GM19324 (cell line): ENCODE measurements at regions not wholly inside any gene's neighbourhood (a gene's known extent, or its start where the extent isn't known, plus 50 kb on each side); places are given as distances from the start of the nearest gene placed in this dataset.

ENCODE experiments used
- ATAC-seq: cut with Tn5 transposase; IDR thresholded peaks from one replicate; pipeline ENCODE4 v1.9.1; 2021; ENCODE audit warnings: mild to moderate bottlenecking, moderate library complexity; ENCODE audit not compliant: unreplicated experiment, low FRiP score

DNA sequence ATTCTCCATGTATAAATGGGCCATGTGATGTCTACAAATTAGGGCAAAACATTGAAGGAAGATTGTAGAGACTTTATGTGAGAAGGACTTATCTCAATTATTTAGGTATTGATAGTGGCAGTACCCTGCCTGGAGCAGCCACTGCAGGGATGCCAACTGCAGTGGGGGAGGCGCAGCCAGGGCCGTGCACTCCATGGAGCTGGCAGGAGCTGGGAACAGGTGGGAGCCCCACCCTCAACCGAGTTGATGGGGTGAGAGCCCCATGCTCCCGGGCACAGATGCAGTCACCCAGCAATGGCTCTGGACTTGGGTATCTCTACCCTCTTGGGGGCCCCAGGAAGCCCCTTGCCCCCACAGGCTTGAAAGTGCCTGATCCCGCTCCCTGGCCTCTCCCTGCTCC lies 564.3 kb downstream of the SLC4A3 start:
- no peak for ATAC-seq

GRCh38 chr2:220192994-220193753 lies 565.7 kb downstream of the SLC4A3 start:
- no peak for ATAC-seq

DNA sequence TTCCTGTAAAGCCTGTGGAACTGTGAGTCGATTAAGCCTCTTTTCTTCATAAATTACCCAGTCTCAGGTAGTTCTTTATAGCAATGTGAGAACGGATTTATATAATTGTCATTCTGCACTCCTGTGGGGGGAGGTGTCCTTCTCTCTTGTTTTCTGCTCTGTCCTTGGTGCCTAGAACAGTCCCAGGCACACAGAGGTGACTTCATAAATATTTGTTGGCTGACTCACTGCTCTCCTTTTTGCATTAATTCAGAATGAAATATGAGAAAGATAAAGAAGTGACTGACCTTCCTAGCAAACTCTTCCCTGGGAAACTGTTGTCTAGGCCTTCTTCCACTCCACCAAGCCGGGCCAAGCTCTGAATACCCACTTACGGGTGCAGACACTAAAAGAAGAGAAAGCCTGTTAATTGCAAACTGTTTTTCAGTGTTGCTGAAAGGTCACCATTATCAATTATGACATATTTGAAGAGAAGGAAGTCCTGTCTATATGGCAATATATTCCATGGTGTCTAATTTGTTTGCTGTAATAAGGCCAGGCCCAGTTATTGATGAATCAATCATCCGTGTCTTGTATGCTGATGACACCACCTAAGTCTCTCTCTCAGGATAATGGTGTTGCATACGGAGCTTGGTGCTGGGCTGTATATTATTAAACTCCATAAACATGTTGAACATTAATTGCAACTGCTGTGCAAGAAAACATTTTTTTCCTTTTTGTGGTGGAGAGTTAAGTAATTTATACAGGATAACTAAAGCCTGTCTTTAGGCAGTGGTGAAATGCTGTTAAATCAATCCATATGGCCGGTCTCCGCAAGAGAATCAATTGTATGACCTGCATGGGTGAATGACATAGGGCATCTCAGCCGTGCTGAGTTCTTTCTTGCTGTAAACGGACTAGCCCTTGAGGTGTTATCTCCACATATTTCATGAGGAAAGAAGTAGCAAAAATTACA lies 567.5 kb downstream of the SLC4A3 start:
- ATAC-seq: no peak

GRCh38 chr2:220198896-220199295 lies 571.5 kb downstream of the SLC4A3 start:
- no peak for ATAC-seq

- ATAC-seq: no peak
These were observed 574.6 kb downstream of the SLC4A3 start for GRCh38 chr2:220202066-220202465.

DNA sequence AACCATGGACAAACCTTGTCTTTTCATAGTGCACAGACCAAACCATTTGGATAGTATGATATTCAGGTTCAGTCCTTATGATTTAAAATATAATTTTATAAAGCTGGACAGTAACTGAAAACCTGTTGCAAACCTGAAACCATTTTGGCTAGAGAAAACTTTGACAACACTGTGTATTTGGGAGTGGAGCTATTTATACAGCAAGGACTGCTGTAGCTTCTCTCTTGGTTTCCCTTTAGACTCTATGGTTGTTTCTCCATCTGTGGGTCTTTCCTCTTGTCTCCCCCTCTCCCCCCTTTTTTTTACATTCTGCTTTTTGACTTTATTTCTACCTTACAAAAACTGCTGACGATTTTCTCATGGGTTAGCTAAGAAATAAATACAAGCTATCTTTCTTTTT lies 581.7 kb downstream of the SLC4A3 start:
- ATAC-seq: no peak

DNA sequence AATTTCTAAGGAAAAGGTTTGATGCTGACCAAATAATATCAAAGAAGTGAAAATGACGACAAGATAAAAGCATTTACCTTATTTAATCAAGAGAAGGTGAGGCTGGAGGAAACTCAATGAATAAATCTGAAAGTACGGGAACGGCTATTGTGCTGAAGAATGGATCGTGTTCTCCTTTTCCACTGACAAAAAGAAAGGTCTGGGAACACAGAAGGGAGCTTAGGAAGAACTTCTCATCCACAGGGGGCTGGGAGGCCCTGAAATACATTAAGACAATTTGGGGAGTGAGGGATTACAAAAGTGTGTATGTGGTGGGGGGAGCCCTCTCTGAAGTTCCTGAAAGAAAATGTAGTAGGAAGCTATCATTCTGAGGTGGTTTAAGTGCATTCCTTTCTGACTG lies 582.3 kb downstream of the SLC4A3 start:
- ATAC-seq: no peak

GRCh38 chr2:220212296-220213080 lies 585.1 kb downstream of the SLC4A3 start:
- ATAC-seq: no peak

- ATAC-seq: no peak
These were observed 588.4 kb downstream of the SLC4A3 start for GRCh38 chr2:220215785-220216184.

DNA sequence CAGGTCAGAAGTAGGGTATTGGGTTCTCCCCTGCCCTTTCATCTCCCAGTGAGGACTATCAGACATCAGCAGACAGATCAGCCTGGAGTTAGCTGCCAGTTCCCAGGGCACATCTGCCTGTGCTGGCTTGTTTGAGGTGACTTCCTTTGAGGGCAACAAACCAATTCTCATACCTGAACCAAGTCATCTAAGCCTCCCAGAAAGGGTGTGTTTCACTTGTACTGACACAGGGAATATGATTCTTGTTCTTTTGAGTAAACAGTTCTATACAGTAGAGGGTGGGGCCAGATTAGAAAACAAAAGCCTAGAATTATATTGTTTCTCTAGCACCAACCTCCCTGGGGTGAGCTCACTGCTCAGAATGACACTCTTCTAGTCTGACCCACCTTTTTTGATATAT lies 591.9 kb downstream of the SLC4A3 start:
- no peak for ATAC-seq

DNA sequence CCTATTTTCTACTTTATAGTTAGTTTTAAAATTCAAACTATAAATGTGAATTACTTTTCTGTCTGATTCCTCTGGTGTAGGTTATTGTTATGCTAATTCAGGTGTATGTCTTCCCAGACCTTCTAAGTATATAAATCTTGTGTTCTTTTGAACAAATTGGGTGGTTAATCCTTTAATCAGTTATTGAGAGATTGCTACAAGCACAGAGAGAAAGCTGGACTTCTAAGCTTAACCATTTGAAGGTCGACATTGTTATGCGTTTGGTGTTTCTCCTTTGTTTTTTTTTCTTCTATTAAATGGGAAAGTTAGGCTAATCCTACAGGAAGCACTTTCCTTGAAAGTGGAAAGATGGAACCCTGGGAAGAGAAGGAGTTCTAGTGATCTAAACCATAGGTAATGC lies 592.6 kb downstream of the SLC4A3 start:
- ATAC-seq: no peak

- no peak for ATAC-seq
These were observed 594.6 kb downstream of the SLC4A3 start for GRCh38 chr2:220221992-220222391.

- ATAC-seq: no peak
These were observed 597.5 kb downstream of the SLC4A3 start for GRCh38 chr2:220224691-220225543.

DNA sequence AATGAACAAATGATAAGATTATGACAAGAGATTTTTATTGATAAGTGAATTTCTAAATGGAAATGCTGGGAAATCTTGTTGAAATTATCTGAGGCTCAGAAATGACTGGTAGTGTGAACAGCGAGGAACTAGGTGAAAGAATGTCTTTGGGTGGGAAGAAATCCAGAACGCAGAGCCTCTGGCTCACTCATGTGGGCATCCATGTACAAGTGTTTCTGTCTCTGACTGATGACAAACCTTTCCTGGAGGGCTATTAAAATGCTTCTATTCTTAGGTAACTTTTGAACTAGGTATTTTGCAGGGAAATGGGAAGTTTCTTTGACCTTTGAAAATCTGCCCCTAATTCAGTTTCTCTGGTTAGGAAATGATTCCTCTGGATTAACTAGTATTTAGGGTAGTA lies 598.6 kb downstream of the SLC4A3 start:
- ATAC-seq: no peak

DNA sequence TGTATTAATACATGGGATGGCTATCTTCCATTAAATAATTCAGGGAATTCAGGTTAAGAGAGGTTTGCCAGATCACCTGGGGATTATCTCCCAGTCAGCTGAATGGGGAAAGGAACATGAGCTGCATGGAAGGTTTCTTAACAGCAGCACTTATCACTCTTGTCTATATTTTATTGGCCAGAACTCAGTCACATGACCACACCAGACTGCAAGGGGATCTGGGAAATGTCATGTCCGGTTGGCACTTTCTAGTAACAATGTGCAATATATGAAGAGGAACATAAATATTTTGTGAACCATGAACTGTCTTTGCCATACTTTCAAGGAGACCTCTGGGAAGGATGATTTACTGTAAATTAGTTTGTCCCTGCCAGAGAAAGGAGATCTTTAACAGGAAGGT lies 599.1 kb downstream of the SLC4A3 start:
- no peak for ATAC-seq

DNA sequence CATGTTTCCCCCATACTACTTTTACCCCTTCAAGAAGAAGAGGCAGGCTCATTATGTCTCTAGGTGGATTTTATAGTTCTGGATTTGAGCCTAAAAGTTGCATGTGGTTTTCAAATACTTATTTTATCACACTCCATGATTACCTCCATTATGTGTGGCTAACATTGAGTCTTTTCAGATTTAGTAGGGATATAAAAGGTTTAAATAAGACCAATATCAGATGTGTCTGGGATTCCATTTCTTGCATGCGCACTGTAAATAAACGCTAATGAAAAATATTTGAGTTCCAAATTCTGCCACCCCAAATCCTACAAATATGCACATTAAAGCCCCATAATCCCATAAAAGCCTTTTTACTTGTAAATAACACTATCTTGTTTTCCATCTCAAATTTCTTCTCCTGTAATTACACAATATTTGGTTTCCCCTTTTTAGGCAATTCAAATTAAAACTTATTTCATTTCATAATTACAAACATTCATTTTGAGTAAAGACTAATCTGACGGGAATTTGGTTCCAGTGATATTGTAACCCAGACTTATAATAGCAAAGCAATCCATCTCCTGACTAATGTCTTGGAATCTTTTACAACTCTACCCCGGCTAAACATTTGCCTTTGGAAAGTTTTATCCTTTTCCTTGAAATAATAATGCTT lies 600.0 kb downstream of the SLC4A3 start:
- no peak for ATAC-seq

DNA sequence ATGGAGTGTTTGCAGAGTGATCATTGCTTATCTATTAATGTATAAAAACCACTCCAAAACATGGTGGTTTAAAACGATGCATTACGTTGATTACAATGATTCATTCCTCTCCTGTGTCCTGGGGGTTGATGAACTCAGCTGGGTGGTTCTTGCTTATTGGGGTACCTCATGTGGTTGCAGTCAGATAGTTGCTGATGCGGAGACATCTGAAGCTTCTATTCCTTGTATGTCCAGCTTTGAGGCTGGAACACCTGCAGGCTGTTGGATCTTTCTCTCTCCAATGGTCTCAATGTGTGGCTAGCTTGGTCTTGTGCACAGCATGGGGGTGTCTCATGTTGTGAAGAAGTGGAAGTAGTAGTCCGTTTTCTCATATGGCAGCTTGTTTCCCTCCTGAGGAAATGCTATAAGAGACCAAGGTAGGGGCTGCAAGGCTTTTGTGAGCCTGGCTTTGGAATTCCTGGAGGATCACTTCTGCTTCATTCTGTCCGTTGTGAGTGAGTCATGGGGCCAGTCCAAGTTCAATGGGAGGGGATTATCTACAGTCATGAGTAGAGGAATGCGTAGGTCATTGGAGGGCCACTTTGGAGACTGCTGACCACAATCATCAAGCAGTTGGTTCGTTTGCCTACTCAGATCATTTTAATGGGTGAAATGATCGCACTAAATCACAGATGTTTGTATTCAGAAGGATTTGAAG lies 601.0 kb downstream of the SLC4A3 start:
- no peak for ATAC-seq

DNA sequence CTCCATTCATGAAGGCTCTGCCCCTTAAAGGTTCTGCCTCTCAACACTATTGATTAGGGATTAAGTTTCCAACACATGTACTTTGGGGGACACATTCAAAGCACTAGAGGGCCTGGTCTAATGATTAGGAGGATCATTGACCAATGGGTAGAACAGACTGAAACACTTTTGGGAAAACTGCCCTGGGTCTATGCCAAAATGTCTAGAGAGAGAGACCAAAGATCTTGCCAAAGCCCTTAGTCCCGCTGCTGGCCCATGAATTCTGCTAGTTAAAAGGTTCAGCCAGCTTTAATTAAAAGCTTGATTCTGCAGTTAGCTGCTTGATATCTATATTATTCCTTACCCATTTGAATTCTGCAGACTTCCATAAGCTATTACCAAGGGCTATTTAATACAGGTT lies 613.2 kb downstream of the SLC4A3 start:
- ATAC-seq: no peak

DNA sequence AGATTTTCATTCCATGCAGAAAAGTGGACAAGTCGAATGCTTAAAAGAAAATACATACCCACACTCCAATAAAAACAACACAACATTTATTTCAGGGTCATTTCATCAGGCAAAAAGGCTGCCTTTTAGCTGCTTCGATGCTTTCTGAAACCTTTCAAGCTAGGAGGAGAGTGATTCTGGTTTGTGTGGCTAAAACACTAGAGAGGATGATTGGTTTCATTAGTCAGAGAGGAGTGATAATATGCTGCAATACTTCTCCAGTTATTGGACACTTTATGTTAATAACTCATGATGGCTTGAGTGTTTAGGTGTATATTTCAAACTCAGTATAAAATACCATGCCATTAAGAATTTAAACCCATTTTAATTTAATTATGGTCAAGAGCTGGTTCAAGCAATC lies 614.0 kb downstream of the SLC4A3 start:
- no peak for ATAC-seq
